ENCODE measurements at regions not wholly inside any gene's neighbourhood (a gene's known extent, or its start where the extent isn't known, plus 50 kb on each side); places are given as distances from the start of the nearest gene placed in this dataset.

GRCh38 chrX:82591421-82591820 is 916.7 kb upstream of the POU3F4 start:
- no peak for TF ChIP-seq CTCF (IDR thresholded peaks at IDR 0.05)
- TF ChIP-seq POLR2A (IDR thresholded peaks at IDR 0.05), result no peak
